Heart left ventricle (tissue), 16 donors: ENCODE measurements at regions not wholly inside any gene's neighbourhood (a gene's known extent, or its start where the extent isn't known, plus 50 kb on each side); places are given as distances from the start of the nearest gene placed in this dataset.
A peak's percentile ranks its signal among the peaks of the same experiment; 100 is the strongest.

ENCODE experiments used
- ATAC-seq, 4 donors: fragments of 200-7000 bp; cut with Tn5 transposase; one replicate each; pipeline ENCODE4 v1.9.1; 2020 to 2022; ENCODE audit warnings: moderate library complexity in 4 of 4, mild to moderate bottlenecking in 3 of 4, moderate number of reproducible peaks in 1 of 4
- DNase-seq, 5 donors: peaks; one replicate each; pipeline ENCODE4 v3.0.0-alpha.2; 2020
- H3K27ac ChIP-seq, 12 donors: fragments of 200-600 bp; sonication (generic) in 4 of 12; one replicate each; pipeline versions ENCODE4 v1.5.0 to v1.8.0; 2016 to 2022; ENCODE audit warnings: mild to moderate bottlenecking in 2 of 12
- H3K27me3 ChIP-seq, 9 donors: fragments of 200-600 bp; sonication (generic) in 2 of 9; one replicate each; pipeline versions ENCODE4 v1.5.1 to v1.8.0; 2016 to 2022; ENCODE audit warnings: mild to moderate bottlenecking in 3 of 9
- H3K36me3 ChIP-seq, 9 donors: fragments of 200-600 bp; sonication (generic) in 2 of 9; one replicate each; pipeline versions ENCODE4 v1.5.0 to v1.8.0; 2018 to 2022; ENCODE audit warnings: mild to moderate bottlenecking in 2 of 9
- H3K4me1 ChIP-seq, 12 donors: fragments of 200-600 bp; sonication (generic) in 4 of 12; one replicate each; pipeline versions ENCODE4 v1.5.0 to v1.8.0; 2016 to 2022; ENCODE audit warnings: mild to moderate bottlenecking in 3 of 12
- H3K4me3 ChIP-seq, 12 donors: fragments of 200-600 bp; sonication (generic) in 4 of 12; one replicate each; pipeline versions ENCODE4 v1.5.0 to v1.8.0; 2017 to 2022; ENCODE audit warnings: mild to moderate bottlenecking in 9 of 12, moderate library complexity in 4 of 12
- H3K9me3 ChIP-seq, 12 donors: fragments of 200-600 bp; sonication (generic) in 4 of 12; one replicate each; pipeline versions ENCODE4 v1.5.0 to v1.8.0; 2016 to 2022; ENCODE audit warnings: mild to moderate bottlenecking in 1 of 12
- POLR2A ChIP-seq, 2 donors: fragments of 450-650 bp; IDR thresholded peaks; one replicate each; pipeline ENCODE4 v1.6.1; 2017; ENCODE audit warnings: antibody characterized with exemption in 2 of 2, mild to moderate bottlenecking in 2 of 2, moderate library complexity in 2 of 2
- WGBS, 4 donors: extraction: QIAGEN DNeasy Blood & Tissue Kit in 2 of 4; methylation state at CpG; one replicate each; pipeline versions ENCODE4 v1.1.5 to v1.1.7; 2013 to 2018; 5-methylcytosine and 5-hydroxymethylcytosine counted together
- intact Hi-C, 10 donors: fragments of 100-400 bp; cut with DNase I; formaldehyde crosslinking; loops; one replicate each; pipeline versions ENCODE4 v1.11.1 to v1.14.2; 2022
- TF ChIP-seq, protein P1 (sequence below), 12 donors: fragments of 200-600 bp; sonication (generic) in 4 of 12; IDR thresholded peaks; one replicate each; pipeline versions ENCODE4 v1.5.0 to v1.8.0; 2018 to 2022; ENCODE audit warnings: antibody characterized with exemption in 12 of 12, mild to moderate bottlenecking in 5 of 12
- donor health status: ischemic (EF 13 %, LVEDD 7.1; RV severe dilation, severe dysfunction).
- donor health status: healthy with polysubstance abuse.
- donor health status: DM: no; HTN: yes; CAD: no.
- donor health status: DM: no; HTN: no; CAD: no.
- donor health status: ischemic (EF 25% LVEDD 6.9; RV normal size, moderate dysfunction).
- donor health status: ischemic (EF 25% LVEDD 5.7; RV mildly dilated, moderate dysfunction).
- donor health status: healthy.
- donor health status: DM: yes; HTN: yes; CAD: no.
- donor health status: ischemic (EF 35%, LVEDD 5.7; RV mildly dilated, moderate dysfunction).
- donor health status: nonischemic (EF 11% LVEDD 7.7; RV severe dilation, severe dysfunction).
- donor health status: DM: yes; HTN: yes; CAD: no.
- donor health status: PGD.
- donor health status: ischemic (EF 29% LVEDD 5.4; RV normal size, mild dysfunction).
- donor health status: nonischemic (EF 23%, LVEDD 6.1; RV moderate dilation, normal function).

DNA sequence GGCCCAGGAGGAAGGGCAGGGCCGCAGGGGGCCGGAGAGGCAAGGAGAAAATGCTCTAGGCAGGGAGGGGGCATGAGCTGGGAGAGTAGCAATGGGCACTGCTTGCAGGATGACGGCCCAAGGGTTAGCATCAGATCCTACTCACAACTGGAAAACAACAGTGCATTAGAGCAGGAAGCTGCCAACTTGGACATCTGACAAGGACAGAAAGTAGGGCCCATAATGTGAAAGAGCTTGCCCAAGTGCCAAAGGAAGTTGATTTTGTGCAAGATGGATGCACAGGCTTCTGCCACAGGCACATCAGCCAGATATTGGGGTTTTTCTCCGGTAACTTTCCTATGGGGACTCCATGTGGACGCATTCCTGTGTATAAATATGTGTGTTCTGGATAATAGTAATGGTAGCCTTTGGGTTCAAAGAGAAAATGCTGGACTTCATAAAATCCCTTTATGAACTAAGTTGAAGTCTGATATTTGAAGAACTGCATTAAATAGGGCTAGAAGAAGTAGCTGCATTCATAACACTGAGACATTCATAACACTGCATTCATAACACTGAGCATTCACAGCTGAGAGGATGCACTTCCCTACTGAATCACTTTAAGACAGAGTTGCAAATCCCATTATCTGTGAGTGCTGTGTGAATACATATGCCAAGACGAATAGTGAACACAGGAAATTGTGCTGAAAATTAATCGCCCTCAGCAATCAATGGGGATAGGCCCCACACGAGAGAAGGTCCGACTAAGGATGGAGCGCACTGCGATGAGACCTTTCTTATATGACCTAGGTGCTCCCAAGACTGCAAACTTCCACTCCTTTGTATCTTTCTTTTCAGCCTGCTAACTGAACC lies 235.6 kb upstream of the PRDM1 start:
- ATAC-seq (no peak), DNase-seq (no peak)
- Histone ChIP-seq H3K36me3 (no peaks in the 10 kb centered on the region), H3K4me3 (no peak overlapping the region), H3K4me1 (peaks cover 0 to 14% (median 0%) of the 10 kb centered on the region in 12 donors), H3K27ac (peak overlapping the region in 2 of 12 donors; percentile 3 to 59), H3K27me3 (no peaks in the 10 kb centered on the region), H3K9me3 (no peaks in the 10 kb centered on the region)
- intact Hi-C loops, result no loop called here
- TF ChIP-seq, protein P1, sequence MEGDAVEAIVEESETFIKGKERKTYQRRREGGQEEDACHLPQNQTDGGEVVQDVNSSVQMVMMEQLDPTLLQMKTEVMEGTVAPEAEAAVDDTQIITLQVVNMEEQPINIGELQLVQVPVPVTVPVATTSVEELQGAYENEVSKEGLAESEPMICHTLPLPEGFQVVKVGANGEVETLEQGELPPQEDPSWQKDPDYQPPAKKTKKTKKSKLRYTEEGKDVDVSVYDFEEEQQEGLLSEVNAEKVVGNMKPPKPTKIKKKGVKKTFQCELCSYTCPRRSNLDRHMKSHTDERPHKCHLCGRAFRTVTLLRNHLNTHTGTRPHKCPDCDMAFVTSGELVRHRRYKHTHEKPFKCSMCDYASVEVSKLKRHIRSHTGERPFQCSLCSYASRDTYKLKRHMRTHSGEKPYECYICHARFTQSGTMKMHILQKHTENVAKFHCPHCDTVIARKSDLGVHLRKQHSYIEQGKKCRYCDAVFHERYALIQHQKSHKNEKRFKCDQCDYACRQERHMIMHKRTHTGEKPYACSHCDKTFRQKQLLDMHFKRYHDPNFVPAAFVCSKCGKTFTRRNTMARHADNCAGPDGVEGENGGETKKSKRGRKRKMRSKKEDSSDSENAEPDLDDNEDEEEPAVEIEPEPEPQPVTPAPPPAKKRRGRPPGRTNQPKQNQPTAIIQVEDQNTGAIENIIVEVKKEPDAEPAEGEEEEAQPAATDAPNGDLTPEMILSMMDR (IDR thresholded peaks at IDR 0.05), result no peak
- no peak for TF ChIP-seq POLR2A (IDR thresholded peaks at IDR 0.05)
- 77 to 83% (median 79%) methylated on average over 11 of the region's 11 CpGs for WGBS, 4 donors

DNA sequence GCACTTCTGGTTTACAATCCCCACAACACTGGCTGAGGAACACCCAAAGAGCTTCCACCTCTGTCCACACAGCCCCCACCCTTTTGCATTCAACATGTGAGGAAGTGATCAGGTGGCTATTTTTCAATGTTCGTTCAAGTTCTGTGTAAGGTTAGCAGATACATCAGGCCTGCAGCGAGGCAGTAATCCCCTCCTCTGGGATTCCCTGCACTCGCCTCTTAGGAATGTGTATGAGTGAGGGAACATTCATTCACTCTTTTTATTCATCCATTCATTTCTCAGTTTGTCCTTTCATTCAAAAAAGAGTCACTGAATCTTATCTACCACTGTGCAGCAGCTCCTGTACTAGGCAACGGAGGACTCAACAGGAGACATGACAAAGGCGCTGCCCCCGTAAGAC lies 236.4 kb upstream of the PRDM1 start:
- no peaks in the 10 kb centered on the region for H3K27me3 ChIP-seq
- whole genome bisulfite sequencing, 4 donors, result 86 to 89% (median 89%) methylated on average over 6 of the region's 6 CpGs
- DNase-seq (no peak), ATAC-seq (no peak)
- TF ChIP-seq, protein P1 (IDR thresholded peaks at IDR 0.05), result no peak
- no peak for TF ChIP-seq POLR2A (IDR thresholded peaks at IDR 0.05)
- H3K4me3 ChIP-seq, result no peak overlapping the region
- no peaks in the 10 kb centered on the region for H3K36me3 ChIP-seq
- H3K9me3 ChIP-seq, result no peaks in the 10 kb centered on the region
- peaks cover 0 to 14% (median 0%) of the 10 kb centered on the region in 12 donors for H3K4me1 ChIP-seq
- intact Hi-C loops, result no loop called here
- peak overlapping the region in 1 of 12 donors; percentile 3 for H3K27ac ChIP-seq

DNA sequence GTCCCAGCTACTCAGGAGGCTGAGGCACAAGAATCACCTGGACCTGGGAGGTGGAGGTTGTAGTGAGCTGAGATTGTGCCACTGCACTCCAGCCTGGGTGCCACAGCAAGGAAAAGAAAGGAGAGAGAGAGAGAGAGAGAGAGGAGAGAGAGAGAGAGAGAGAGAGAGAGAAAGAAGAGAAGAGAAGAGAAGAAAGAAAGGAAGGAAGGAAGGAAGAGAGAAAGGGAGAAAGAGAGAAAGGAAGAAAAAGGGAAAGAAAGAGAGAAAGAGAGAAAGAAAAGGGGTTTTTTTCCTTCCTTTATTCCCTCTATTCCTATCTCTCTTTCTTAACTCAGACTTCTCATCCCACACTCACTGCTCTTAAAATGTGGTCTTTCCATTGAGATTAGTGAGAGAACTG lies 238.7 kb upstream of the PRDM1 start:
- intact Hi-C loops, result no loop called here
- H3K27me3 ChIP-seq, result no peaks in the 10 kb centered on the region
- no peak for TF ChIP-seq POLR2A (IDR thresholded peaks at IDR 0.05)
- TF ChIP-seq, protein P1 (IDR thresholded peaks at IDR 0.05), result no peak
- no peak overlapping the region for H3K4me3 ChIP-seq
- H3K27ac ChIP-seq, result no peak overlapping the region
- no peaks in the 10 kb centered on the region for H3K9me3 ChIP-seq
- DNase-seq, result no peak
- peaks cover 0 to 17% (median 1%) of the 10 kb centered on the region in 12 donors for H3K4me1 ChIP-seq
- ATAC-seq, result no peak
- H3K36me3 ChIP-seq, result no peaks in the 10 kb centered on the region

DNA sequence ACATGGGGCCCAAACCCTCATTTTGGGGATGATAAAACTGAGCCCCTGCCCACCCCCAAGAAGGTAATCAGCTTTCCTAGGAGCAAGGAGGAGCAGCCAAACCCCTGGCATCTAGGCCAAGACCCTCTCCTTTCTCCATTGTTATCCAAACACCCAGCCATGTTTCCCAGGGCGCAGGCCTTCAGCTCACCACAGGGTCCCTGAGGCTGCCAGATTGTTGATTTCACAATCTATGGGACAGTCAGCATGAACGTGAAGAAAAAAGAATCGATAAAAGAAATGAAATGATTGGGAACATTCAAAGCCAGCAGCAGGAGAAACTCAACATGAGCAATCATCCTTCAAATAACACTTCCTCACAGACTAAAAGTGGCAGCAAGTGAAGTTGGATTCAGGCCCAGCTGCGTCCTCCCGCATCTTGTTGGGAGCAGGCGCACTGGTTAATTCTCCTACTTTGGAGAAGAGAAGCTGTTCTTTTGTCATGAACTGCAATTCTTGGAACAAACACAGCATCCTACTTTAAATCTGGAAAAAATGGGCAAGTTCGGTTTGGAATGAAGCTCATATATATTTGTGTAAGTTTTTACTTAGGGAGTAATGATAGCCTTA lies 241.8 kb upstream of the PRDM1 start:
- TF ChIP-seq POLR2A (IDR thresholded peaks at IDR 0.05), result no peak
- TF ChIP-seq, protein P1 (IDR thresholded peaks at IDR 0.05), result no peak
- Histone ChIP-seq H3K4me3 (no peak overlapping the region), H3K9me3 (no peaks in the 10 kb centered on the region), H3K36me3 (no peaks in the 10 kb centered on the region), H3K27me3 (no peaks in the 10 kb centered on the region), H3K27ac (peak overlapping the region in 1 of 12 donors; percentile 5), H3K4me1 (peaks cover 0 to 7% (median 3%) of the 10 kb centered on the region in 12 donors)
- ATAC-seq (peak in 3 of 4 donors; percentile 50 to 67 (median 53)), DNase-seq (peak; percentile 47 to 77 (median 54))
- intact Hi-C loops, result no loop called here
- WGBS, 4 donors, result 30 to 42% (median 38%) methylated on average over 7 of the region's 7 CpGs
